GM21447 (cell line): ENCODE measurements at regions not wholly inside any gene's neighbourhood (a gene's known extent, or its start where the extent isn't known, plus 50 kb on each side); places are given as distances from the start of the nearest gene placed in this dataset.
"Not testable (repeated sequence)": the region's sequence is repeated elsewhere in the genome, so short reads cannot be mapped to it uniquely, and the experiment has no call there.

Source experiments
- ATAC-seq: cut with Tn5 transposase; IDR thresholded peaks from one replicate; pipeline ENCODE4 v1.9.1; 2021; ENCODE audit not compliant: unreplicated experiment

DNA sequence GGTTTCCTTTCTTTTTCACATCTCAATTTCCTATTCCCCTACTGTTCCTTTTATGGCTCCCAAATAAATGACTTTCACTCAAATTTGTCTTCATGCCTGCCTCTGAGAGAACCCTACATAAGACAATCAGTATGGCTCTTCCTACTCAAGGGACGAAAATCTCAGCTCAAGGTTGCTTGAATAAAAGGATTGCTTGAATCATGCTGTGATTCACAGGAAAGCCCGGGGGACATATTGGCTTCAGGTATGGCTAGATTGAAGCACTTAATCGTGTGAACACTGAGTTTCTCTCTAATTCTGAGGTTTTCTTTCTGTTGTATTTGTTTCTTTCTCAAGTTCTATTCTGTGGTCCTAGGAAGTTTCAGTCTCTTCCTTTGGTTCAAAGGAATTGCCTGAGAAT is 140.3 kb upstream of the SULF2 start:
- no peak for ATAC-seq

- no peak for ATAC-seq
Observed at GRCh38 chr20:47922269-47922668, 137.0 kb upstream of the SULF2 start.

DNA sequence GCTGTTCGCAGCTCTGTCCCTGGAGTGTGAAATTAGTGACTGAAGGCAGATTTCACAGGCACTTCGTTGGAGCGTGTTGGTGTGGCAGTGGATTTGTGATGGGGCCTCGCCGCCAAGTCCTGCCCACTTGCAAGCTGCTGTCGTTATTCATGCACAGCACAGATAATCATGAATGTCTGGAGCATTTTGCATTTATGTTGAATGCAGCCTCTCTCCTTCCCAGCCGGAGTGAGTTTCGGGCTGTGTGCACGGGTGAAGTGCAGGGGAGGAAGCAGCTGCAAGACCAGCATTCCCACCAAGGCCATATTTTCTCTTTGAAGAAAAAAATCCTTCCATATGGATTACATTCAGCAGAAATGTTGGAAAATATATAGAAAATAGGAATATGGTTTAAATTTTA is 136.5 kb upstream of the SULF2 start:
- ATAC-seq: not testable (repeated sequence)

DNA sequence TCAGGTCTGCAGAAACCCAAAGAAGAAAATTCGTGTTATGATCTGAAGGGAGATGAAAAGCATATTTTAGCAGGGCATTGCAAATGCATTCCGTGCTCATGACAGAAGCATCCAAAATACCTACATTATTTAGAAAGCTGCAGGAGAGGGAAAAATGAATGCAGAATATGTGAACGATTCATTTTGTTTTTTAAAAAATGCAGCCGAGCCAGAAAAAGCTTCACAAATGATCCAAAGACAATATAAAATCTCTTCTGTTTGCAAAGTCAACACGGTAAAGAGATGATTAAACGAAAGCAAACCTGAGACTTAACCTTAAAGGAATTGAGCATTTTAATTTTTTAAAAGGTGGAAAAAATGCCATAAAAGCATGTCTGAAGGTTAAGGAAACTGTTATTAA is 136.1 kb upstream of the SULF2 start:
- ATAC-seq: no peak

GRCh38 chr20:47917549-47918070 is 132.3 kb upstream of the SULF2 start:
- ATAC-seq: no peak

GRCh38 chr20:47915495-47915894 is 130.2 kb upstream of the SULF2 start:
- ATAC-seq: no peak

- ATAC-seq: no peak
Observed at GRCh38 chr20:47914792-47915191, 129.5 kb upstream of the SULF2 start.

DNA sequence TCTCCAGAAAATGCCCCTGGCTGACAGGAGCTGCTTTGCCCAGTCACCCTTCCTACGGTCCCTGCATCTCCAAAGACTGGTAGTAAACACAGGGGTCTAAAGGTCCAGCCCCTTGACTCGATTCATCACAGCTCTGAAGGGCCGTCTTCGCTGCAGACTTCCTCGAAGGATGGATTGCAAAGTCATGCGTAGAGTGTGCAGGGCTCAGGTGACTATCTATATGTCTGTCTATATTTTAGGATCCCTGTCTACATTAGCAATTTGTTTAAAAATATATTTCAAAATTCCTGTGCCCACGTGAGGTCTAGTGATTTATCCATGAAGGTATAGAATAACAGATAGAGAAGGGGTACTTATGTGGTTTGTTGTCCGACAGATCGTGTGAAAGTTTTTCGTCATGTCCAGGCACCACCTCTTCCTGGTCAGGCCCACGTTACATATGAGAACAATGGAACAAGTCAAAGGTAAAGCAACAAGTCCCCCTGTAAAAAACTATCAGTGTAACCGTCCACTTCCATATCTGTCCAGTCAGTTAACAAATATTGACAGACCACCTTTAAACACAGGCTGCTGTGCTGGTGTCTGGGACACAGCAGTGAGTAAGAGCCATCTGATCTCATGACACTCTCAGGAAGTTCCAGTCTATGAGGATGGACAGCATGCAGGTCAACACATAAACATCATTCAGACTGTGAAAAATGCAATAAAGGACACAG is 127.7 kb upstream of the SULF2 start:
- not testable (repeated sequence) for ATAC-seq

GRCh38 chr20:47912165-47912564 is 126.9 kb upstream of the SULF2 start:
- not testable (repeated sequence) for ATAC-seq

- ATAC-seq: not testable (repeated sequence)
Observed at GRCh38 chr20:47909696-47910369, 124.6 kb upstream of the SULF2 start.

DNA sequence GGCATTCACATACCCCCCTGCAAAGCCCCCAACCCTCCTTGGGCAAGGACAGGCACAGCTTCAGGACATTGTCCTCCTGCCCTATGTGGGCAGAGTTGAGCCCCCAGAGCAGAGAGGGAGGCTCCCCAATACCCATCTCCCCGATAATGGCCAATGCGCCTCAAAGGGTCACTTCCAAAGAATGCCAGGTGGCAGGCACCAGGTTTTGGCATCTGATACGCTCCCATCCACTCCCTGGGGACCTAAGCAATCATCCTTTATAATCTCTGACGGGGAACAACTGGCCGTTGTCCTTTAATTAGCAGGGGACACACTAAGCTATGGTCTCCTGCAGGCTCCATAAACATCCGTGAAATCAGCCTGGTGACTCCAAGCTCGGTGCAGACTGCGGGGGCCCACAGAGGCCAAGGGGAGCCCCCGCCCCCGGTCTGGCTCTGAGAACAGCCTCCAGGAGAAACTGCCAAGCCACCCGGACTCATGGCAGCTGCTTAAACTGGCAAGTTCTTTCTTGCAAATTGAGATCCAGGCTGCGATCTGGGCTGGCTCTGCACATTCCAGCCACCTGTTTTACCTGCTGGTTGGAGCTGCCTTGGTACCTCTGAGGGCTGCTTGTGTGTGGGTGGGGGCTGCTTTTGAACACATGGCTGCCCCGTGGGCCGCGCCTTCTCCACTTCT is 123.2 kb upstream of the SULF2 start:
- not testable (repeated sequence) for ATAC-seq

DNA sequence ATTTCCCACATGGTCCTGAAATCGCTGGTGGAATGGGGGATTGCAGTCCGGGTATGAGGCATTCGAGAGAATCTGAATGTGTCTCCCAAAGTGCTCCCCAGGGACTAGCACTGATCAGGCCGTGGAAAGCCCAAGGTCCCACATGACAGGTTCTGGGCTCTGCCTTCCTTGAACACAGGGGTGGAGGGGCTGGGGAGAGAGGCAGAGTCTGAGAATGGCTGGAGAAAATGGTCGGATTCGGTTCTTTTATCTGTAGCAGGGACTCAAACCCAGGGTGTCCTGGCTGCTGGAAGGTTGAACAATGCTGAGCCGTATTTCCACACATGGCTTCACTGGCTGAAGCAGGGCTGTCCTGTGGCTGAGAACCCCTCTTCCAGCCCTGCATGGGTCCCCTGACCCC is 122.7 kb upstream of the SULF2 start:
- not testable (repeated sequence) for ATAC-seq

GRCh38 chr20:47907031-47907675 is 121.9 kb upstream of the SULF2 start:
- no peak for ATAC-seq

- ATAC-seq: no peak
Observed at GRCh38 chr20:47906348-47906660, 121.0 kb upstream of the SULF2 start.

- ATAC-seq: no peak
Observed at GRCh38 chr20:47905628-47906347, 120.5 kb upstream of the SULF2 start.

- ATAC-seq: not testable (repeated sequence)
Observed at GRCh38 chr20:47903009-47903408, 117.7 kb upstream of the SULF2 start.

DNA sequence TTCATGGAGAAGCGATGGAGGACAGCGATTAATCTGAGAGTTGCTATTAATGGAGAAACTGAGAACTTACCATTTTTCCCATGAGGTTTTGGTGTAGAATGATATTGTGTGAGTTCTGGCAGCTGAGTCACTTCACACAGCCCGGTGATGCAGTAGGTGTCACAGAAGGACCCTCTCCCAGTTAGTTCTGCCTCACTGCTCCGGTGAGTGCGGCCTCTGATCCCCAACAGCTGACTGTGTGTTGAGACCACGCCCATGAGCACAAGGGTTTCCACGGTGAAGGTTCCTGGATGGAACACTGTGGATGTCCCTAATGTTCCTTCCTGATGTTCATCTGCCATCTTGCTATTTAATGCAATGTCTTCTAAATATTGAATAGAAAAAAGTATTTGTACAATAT is 114.0 kb upstream of the SULF2 start:
- not testable (repeated sequence) for ATAC-seq

DNA sequence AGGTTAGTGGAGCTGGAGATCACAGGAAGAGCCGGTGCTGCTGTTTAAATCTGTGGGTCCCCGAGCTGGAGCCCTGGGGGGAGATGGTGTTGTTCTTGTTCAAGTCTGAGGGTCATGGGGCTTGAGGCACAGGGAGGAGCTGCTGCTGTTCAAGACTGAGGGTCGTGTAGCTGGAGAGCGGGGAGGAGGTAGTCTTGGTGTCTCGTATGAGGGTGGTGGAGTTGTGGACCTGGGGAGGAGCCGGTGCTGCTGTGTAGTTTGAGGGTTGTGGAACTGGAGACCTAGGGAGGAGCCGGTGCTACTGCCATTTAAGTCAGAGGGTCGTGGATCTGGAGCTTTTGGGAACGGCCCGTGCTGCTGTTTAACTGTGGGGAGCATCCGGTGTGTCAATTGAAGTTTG is 112.2 kb upstream of the SULF2 start:
- no peak for ATAC-seq

DNA sequence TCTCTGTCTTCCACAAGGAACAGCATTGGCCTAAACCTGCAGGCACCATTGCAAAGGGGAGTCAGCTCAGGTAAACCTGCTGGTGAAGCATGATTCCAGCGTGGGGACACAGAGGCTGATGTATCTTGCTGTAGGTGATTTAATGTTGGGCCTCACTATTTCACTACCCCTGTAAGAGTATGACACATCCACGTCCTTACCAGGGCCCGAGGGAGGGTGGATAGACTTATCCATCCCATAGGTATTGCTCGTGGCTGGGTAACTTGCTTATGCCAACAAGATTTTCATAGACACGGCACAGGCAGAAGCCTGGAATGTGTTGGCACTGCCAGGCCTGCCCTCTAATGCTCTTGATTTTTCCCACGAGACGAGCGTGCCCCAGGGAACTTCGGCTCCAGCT is 107.4 kb upstream of the SULF2 start:
- not testable (repeated sequence) for ATAC-seq

GRCh38 chr20:47890708-47891107 is 105.4 kb upstream of the SULF2 start:
- not testable (repeated sequence) for ATAC-seq

- ATAC-seq: not testable (repeated sequence)
Observed at GRCh38 chr20:47889751-47890150, 104.5 kb upstream of the SULF2 start.
